Lung (tissue), 11 donors: ENCODE measurements at regions not wholly inside any gene's neighbourhood (a gene's known extent, or its start where the extent isn't known, plus 50 kb on each side); places are given as distances from the start of the nearest gene placed in this dataset.
A peak's percentile ranks its signal among the peaks of the same experiment; 100 is the strongest.

Experiments used
- ATAC-seq: fragments of 200-7000 bp; cut with Tn5 transposase; one replicate; pipeline ENCODE4 v1.9.1; 2020; ENCODE audit warnings: moderate number of reproducible peaks; ENCODE audit not compliant: insufficient read depth, low FRiP score
- DNase-seq, 3 donors: peaks; one replicate each; pipeline ENCODE4 v3.0.0-alpha.2; 2013 to 2017
- H3K27ac ChIP-seq, 2 donors: one replicate each; pipeline ENCODE4 v1.5.1; 2013; ENCODE audit warnings: mild to moderate bottlenecking in 2 of 2, moderate library complexity in 2 of 2, control low read depth in 1 of 2, inconsistent platforms in 1 of 2, low read depth in 1 of 2, low read length in 1 of 2
- H3K27me3 ChIP-seq, 3 donors: one replicate each; pipeline ENCODE4 v1.5.1; 2013; ENCODE audit warnings: low read length in 2 of 3; ENCODE audit not compliant: control insufficient read depth in 3 of 3, insufficient read depth in 3 of 3
- H3K36me3 ChIP-seq, 4 donors: one replicate each; pipeline ENCODE4 v1.5.1; 2013; ENCODE audit warnings: low read length in 4 of 4, mild to moderate bottlenecking in 1 of 4, moderate library complexity in 1 of 4; ENCODE audit not compliant: control insufficient read depth in 4 of 4, insufficient read depth in 4 of 4
- H3K4me1 ChIP-seq, 5 donors: one replicate each; pipeline ENCODE4 v1.5.1; 2013; ENCODE audit warnings: low read length in 5 of 5, mild to moderate bottlenecking in 2 of 5, moderate library complexity in 1 of 5; ENCODE audit not compliant: control insufficient read depth in 5 of 5, insufficient read depth in 5 of 5
- H3K4me3 ChIP-seq: one replicate; pipeline ENCODE4 v1.5.1; 2013; ENCODE audit warnings: mild to moderate bottlenecking, control low read depth, moderate library complexity
- H3K9ac ChIP-seq, 2 donors: one replicate each; pipeline ENCODE4 v1.5.1; 2013; ENCODE audit warnings: low read length in 2 of 2, control low read depth in 1 of 2; ENCODE audit not compliant: insufficient read depth in 1 of 2
- H3K9me3 ChIP-seq, 4 donors: one replicate each; pipeline ENCODE4 v1.5.1; 2013; ENCODE audit warnings: low read length in 3 of 4, mild to moderate bottlenecking in 1 of 4, moderate library complexity in 1 of 4; ENCODE audit not compliant: control insufficient read depth in 4 of 4, insufficient read depth in 3 of 4
- WGBS, 2 donors: extraction: QIAGEN DNeasy Blood & Tissue Kit; methylation state at CpG; one replicate each; pipeline ENCODE4 v1.1.7; 2013; 5-methylcytosine and 5-hydroxymethylcytosine counted together
- TF ChIP-seq, protein P1 (sequence below): IDR thresholded peaks from 2 replicates; pipeline ENCODE4 v1.5.1; 2012; ENCODE audit warnings: mild to moderate bottlenecking; ENCODE audit errors: control extremely low read depth, extremely low read depth
- donor health status: control.
- donor health status: control.
- donor health status: Bipolar disorder and iron deficiency.
- donor health status: healthy.
- donor health status: DM: yes; HTN: yes; CAD: no.

DNA sequence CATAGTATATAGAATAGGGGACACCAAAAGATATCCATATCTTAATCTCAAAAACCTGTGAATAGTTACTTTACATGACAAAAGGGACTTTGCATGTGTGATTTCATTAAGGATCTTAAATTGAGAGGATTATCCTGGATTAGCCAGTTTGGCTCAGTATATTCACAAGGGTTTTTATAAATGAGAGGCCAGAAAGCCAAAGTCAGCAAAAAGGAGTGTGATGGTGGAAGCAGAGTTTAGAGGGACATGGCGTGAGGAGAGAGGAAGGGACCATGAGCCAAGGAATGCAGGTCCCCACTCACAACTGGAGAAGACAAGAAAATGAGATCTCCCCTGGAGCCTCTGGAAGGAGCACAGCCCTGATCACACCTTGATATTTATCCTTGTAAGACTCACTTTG, 648.5 kb upstream of the LCORL start:
- H3K36me3 ChIP-seq = no peaks in the 10 kb centered on the region
- H3K27me3 ChIP-seq = no peaks in the 10 kb centered on the region
- H3K4me3 ChIP-seq = no peak overlapping the region
- ATAC-seq (no peak), DNase-seq (no peak)
- H3K27ac ChIP-seq = no peak overlapping the region
- no peak overlapping the region for H3K9ac ChIP-seq
- TF ChIP-seq, protein P1, sequence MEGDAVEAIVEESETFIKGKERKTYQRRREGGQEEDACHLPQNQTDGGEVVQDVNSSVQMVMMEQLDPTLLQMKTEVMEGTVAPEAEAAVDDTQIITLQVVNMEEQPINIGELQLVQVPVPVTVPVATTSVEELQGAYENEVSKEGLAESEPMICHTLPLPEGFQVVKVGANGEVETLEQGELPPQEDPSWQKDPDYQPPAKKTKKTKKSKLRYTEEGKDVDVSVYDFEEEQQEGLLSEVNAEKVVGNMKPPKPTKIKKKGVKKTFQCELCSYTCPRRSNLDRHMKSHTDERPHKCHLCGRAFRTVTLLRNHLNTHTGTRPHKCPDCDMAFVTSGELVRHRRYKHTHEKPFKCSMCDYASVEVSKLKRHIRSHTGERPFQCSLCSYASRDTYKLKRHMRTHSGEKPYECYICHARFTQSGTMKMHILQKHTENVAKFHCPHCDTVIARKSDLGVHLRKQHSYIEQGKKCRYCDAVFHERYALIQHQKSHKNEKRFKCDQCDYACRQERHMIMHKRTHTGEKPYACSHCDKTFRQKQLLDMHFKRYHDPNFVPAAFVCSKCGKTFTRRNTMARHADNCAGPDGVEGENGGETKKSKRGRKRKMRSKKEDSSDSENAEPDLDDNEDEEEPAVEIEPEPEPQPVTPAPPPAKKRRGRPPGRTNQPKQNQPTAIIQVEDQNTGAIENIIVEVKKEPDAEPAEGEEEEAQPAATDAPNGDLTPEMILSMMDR = no peak
- no peaks in the 10 kb centered on the region for H3K9me3 ChIP-seq
- WGBS, 2 donors = 87 to 94% methylated on average over 1 of the region's 1 CpG
- H3K4me1 ChIP-seq = no peaks in the 10 kb centered on the region

DNA sequence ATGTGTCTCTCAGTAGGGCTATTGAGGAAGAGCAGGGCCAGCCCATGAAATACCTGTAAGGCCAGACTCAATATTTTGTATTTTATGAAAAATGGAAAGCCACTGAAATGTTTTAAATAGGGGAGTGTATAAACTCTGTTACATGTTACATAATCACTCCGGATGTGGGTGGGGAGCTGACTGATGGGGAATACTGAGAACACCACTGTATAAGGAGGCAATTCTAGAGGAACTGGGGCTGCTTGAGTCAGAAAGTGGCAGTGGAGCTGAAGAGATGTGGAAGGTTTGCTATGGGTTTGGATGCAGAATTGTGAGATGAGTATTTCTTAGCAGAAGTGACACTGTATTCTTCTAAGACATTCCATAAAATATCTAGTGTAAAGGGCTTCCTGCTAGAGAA, 647.8 kb upstream of the LCORL start:
- no peak overlapping the region for H3K4me3 ChIP-seq
- no peaks in the 10 kb centered on the region for H3K4me1 ChIP-seq
- H3K9ac ChIP-seq = no peak overlapping the region
- no peaks in the 10 kb centered on the region for H3K27me3 ChIP-seq
- no peak overlapping the region for H3K27ac ChIP-seq
- H3K9me3 ChIP-seq = no peaks in the 10 kb centered on the region
- DNase-seq (no peak), ATAC-seq (no peak)
- 42 to 72% methylated on average over 1 of the region's 1 CpG for WGBS, 2 donors
- TF ChIP-seq, protein P1 = no peak
- no peaks in the 10 kb centered on the region for H3K36me3 ChIP-seq

DNA sequence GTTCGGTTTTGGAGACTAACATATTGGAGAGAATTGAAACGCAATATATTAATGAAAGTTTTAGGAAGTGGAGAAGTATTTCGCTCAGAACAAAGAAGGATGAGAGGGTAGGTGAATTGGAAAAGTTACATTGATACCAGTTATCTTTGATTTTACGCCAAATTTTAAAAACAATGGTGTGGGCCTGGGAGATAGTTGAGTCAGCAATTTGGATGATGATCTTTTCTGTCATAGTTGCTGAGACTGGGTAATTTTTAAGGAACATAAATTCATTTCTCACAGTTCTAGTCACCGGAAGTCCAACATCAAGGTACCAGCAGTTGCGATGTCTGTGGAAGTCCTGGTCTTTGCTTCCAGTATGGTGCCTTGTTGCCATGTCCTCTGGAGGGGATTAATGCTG, 644.8 kb upstream of the LCORL start:
- Histone ChIP-seq H3K9me3 (no peaks in the 10 kb centered on the region), H3K27ac (no peak overlapping the region), H3K4me1 (no peaks in the 10 kb centered on the region), H3K36me3 (no peaks in the 10 kb centered on the region), H3K9ac (no peak overlapping the region), H3K27me3 (no peaks in the 10 kb centered on the region), H3K4me3 (no peak overlapping the region)
- no peak for DNase-seq
- WGBS, 2 donors = 94 to 95% methylated on average over 6 of the region's 6 CpGs
- no peak for ATAC-seq
- TF ChIP-seq, protein P1 = no peak

DNA sequence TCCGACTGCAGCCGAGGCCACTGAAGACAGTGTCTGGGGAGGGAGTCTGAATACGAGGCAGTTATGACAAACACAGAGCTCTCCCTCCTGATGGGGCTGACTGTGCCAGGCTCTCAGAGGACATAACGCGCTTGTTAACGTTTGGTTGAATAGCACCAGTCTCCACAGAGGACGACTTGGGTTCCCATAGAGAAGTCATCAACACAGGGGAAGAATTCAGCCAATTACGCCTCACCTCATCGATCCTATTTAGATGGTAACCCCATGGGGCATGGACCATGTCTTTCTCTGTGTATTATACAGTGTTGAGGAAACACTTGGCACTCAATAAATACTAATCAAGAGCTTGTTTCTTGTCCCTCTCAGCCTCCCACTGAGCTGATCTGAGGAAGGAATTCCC, 642.6 kb upstream of the LCORL start:
- H3K27me3 ChIP-seq = no peaks in the 10 kb centered on the region
- WGBS, 2 donors = 79 to 82% methylated on average over 9 of the region's 9 CpGs
- H3K27ac ChIP-seq = no peak overlapping the region
- H3K4me3 ChIP-seq = no peak overlapping the region
- H3K9ac ChIP-seq = no peak overlapping the region
- no peak for ATAC-seq
- H3K36me3 ChIP-seq = no peaks in the 10 kb centered on the region
- H3K4me1 ChIP-seq = peaks cover 0 to 9% (median 0%) of the 10 kb centered on the region in 5 donors
- no peaks in the 10 kb centered on the region for H3K9me3 ChIP-seq
- TF ChIP-seq, protein P1 = no peak
- peak; percentile 67 to 90 (median 83) for DNase-seq
